ENCODE measurements at regions not wholly inside any gene's neighbourhood (a gene's known extent, or its start where the extent isn't known, plus 50 kb on each side); places are given as distances from the start of the nearest gene placed in this dataset.

DNA sequence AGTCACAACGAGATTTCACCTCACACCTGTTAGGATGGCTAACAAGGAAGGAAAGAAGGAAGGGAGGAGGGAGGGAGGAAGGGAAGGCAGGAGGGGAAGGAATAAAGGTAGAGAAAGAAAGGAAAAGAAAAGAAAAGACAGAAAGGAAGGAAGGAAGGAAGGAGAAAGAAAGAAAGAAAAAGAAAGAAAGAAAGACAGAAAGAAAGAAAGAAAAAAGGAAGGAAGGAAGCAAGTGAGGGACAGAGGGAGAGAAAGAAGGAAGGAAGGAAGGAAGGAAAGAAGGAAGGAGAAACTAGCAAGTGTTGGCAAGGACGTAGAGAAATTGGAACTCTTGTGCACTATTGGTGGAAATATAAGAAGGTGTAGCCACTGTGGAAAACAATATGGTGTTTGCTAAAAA, 52.2 kb downstream of the CCDC185 start:
- ATAC-seq (no peak), DNase-seq (ENCODE audit: missing footprints) (no peak)
- intact Hi-C loops (cut with DNase I) = no loop called here

DNA sequence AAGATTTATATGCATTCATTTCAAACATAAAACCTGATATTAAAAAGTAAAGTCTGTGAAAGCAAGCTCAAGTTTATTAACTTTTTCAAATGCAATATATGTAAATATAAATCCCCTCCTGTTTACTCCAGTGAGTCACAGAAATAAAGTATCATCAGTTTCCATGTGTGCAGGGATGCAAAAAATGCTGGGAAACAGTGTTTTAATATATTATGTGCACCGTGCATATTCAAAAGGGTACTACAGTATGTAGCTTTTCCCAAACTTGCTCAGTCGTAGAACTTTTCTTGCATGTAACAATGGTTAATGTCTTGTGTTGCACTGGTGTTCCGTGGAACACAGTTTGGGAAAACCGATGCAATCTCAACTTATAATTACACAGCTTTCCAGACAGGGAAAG, 60.7 kb downstream of the CCDC185 start:
- DNase-seq (ENCODE audit: missing footprints) = no peak
- intact Hi-C loops (cut with DNase I) = no loop called here
- no peak for ATAC-seq

DNA sequence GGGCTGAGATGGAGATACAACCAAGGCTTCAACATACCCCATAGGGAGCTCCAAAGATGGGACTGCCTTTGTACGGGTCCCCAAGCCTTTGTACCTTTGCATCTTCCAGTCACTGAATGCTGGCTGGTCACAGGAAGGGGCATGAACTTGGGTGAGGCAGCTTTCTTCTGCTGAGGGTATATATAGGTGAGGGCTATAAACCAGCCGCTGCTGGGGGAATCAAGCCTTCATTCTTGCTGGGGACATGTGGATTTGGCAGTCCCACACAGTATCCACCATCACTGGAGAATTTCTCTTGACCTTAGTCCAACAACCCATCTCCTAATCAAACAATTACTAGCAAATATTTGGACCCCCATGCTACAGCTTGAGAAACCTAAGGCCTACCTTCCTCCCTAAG, 61.7 kb downstream of the CCDC185 start:
- intact Hi-C loops (cut with DNase I) = no loop called here
- DNase-seq (ENCODE audit: missing footprints) (no peak), ATAC-seq (no peak)

DNA sequence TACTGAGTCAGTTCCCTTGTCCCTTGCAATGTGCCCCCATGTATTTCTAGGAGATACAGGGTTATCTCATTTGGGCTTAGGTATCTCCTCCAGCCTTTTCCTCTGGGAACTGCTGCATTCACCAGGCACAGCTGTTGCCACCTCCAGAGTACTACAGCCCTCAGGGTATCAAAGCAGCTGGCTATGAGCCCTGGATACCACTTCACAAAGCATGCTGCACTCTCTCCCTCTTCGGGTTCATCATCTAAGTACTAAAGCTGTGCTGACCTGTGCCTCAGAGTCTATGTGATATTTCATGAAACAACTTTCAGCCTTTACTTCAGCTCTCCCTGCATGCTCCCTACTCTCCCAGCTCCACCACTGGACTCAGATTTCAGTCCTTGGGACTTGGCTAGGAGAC, 62.3 kb downstream of the CCDC185 start:
- ATAC-seq = peak; percentile 62
- intact Hi-C loops (cut with DNase I) = no loop called here
- DNase-seq (ENCODE audit: missing footprints) = no peak

DNA sequence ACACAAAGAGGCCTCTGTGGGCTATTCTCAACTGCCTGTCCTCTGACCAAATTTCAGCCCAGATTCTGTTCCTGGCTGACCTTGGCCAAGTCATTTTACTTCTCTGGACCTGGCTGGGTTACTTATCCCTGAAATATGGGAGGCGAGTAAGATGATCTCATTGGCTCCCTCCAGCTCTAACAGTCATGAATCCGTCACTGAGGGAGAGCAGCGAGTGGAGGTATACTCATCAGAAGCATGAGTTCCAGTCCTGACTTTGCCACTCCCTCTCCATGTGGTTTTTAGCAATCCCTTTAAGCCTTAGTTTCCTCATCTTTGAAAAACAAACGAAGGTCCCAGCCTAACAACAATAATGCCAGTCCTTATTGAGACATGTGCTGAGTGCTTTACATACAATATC, 63.5 kb downstream of the CCDC185 start:
- no peak for ATAC-seq
- intact Hi-C loops (cut with DNase I) = no loop called here

DNA sequence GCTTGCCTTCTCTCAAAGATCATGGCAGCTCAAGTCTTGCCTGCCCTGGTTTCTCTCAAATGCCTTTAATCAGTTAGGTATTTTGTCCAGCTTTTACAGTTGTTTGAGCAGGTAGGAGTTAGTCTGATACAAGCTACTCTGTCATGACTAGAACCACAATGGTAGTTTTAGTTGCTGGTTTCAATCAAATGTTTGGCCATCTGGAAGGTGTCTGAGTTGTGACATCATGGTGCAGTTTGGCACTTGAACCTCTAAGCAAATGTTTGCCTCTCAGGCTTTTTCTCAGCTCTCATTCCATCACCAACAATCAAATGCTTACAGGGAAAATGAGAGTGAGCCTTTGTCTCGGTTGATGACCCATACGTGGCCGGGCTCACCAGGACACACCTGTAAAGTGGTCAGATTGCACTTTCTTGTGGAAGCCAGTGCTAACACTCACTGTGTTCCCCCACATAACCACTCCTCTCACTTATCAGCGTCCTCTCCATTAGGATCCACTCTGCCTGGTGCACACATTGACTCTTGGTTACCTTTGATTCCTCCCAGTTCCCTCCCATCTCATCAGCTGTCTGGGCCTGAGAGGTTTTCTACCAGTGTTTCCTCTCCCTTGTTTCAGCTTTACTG, 67.5 kb downstream of the CCDC185 start:
- DNase-seq (ENCODE audit: missing footprints) (no peak), ATAC-seq (no peak)
- intact Hi-C loops (cut with DNase I) = no loop called here

More for the DNA sequence above, 63.5 kb downstream of the CCDC185 start:
- no peak for DNase-seq (ENCODE audit: missing footprints)

DNA sequence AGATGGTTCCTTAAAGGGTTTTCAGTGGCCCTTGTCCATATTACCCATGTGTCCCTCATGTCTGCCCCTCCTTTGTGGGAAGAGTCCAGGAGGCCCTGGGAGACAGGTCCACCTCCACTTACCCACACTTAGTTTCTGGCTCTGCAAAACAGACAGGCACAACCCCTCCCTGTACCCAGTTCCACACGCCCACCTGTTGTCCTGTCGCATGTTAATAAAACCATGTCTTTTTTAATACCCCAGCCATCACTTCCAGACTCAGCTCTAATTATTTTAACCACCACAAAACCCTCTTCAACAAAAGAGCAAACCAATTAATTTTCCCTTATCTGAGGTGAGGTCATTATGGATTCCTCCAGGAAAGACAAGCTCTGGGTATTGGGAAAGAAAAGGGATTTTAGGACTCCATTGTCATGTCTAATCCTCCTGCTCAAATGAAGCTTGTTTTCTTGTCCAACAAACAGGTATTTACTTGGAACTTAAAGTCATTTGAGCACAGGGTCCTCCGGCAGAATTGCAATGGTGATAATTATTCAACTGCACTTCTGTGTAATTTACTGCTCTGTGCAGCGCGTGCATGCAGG, 68.9 kb downstream of the CCDC185 start:
- no peak for ATAC-seq
- no peak for DNase-seq (ENCODE audit: missing footprints)
- intact Hi-C loops (cut with DNase I) = no loop called here

DNA sequence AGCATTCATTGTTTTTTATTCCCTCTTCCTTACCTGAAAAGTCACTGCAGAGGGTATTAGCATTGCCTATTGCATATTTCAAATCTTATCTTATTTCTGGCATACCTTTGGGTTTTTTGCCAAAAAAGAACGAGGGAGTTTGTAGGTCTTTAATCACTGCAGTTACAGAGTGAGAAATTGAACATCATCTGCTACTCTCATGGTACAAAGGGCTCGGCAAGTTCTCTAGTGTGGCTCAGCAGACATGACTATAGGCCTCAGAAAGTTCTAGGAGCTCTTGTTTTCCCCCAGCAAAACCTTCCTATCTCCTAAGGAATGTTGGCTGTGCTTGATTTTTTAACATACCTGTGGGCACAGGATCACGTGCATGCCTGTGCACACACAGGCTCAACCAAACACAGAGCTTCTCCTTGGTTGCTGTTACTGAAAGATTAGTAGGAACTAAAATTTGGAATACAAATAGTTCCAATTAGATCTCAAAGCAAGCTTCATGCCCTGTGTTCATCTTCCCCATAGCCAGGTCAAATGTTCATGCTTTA, 69.7 kb downstream of the CCDC185 start:
- ATAC-seq = no peak
- intact Hi-C loops (cut with DNase I) = no loop called here

DNA sequence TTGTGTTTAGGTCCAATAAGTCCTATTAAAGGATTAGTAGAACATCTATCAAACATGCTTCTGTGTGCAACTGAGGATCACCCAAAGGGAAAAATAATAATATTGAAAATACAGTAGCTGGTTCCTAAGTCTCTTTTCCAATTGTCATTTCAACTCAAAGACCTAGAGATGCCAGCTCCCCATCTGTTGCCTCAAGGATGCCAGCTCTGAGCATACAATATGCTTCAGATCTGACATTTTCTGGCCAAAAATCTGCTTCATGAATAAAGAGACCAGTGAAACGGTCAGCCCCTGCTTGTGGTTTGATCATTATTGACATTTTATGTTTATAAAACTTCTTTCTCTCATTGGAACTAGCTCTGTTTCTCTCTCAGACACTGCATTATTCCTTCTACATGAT, 72.9 kb downstream of the CCDC185 start:
- intact Hi-C loops (cut with DNase I) = no loop called here
- DNase-seq (ENCODE audit: missing footprints) = no peak
- ATAC-seq = no peak

More for the DNA sequence above, 69.7 kb downstream of the CCDC185 start:
- no peak for DNase-seq (ENCODE audit: missing footprints)

DNA sequence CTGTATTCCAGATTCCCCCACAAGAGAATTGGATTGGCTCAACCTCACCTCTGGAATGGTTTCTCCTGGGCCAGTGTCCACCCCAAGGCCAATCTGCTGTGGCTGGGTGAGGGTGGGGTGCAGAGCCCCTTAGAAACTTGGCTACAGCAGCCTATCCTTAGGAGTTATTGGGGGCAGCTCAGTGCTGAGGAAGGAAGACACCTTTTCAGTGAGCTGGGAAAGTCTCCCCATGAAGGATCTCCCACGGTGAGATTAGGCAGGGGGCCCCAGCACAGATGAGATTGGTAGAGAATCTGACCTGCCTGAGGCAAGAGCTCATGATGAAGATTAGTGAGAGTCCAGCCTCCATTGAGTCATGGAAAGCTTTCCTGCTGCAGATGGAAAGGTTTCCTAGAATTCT, 78.4 kb downstream of the CCDC185 start:
- no peak for ATAC-seq
- intact Hi-C loops (cut with DNase I) = no loop called here

DNA sequence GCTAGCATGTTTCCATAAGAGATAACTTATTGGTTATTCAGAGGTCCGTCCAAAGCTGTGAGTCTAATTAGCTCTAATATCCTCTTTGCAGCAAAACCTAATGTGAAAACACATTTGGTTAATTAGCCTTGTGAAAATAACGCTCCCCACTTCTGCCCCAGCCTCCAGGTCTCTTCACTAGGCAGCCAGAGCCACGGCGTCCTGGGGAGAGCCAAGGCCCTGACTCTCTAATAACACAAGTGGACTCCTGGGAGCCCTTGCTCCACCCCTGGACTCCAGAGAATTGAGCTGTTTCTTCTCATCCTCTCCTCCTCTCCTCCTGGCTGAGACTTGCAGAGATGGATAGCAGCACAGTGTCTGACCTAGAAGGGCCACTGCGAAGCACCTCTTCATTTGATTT, 78.8 kb downstream of the CCDC185 start:
- DNase-seq (ENCODE audit: missing footprints) = no peak
- intact Hi-C loops (cut with DNase I) = no loop called here
- no peak for ATAC-seq

More for the DNA sequence above, 78.4 kb downstream of the CCDC185 start:
- no peak for DNase-seq (ENCODE audit: missing footprints)

DNA sequence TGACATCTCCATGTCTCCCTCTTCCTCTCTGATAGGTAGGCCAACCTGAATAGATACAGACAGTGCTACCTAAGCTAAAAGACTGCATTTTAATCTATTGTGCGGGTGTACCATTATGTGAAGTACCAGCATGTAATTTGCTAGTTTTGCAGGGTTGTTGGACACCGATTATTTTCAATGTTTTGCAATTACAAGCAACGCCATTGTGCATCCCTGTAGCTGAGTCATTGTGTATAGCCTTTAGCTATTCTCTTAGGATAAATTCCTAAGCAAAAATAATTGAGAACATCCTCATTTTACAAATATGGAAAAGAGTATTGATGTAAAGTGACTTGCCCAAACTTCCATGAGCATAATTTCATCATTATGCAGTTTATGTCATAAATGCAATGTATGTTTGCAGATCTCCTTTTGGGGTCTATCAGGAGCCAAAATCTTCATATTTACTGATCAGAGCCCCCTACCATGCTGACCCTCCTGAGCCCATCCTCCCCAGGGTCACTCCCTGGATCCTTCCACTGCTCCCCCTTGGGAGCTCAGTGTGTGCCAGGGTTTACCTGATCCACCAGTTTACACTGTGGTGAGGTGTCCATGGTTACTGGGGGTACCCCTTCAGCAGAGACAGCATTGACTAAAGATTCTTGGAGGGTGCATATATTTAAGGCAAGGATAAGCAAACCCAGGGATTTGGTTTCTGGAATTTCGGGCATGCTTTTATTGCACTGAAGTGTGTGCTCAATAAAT, 80.6 kb downstream of the CCDC185 start:
- ATAC-seq (no peak), DNase-seq (ENCODE audit: missing footprints) (no peak)
- intact Hi-C loops (cut with DNase I) = no loop called here

DNA sequence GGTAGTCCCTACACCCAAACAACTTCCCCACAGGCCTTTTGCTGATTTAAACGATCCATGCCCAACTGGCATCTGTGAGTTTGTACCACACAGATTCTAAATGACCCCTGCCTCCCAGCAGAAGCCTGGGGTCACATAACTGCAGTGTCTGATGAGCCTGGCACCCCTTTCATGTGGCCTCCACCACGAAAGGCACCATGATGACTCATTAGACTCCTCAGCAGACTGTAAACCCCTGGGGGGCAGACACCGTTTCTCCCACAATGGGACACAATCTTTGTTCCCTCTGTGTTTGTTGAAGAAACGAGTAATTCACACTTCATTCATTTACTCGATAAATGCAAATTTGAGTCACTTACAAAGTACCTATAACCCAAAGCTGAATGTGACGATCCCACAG, 81.6 kb downstream of the CCDC185 start:
- ATAC-seq = no peak
- intact Hi-C loops (cut with DNase I) = no loop called here
- DNase-seq (ENCODE audit: missing footprints) = no peak

DNA sequence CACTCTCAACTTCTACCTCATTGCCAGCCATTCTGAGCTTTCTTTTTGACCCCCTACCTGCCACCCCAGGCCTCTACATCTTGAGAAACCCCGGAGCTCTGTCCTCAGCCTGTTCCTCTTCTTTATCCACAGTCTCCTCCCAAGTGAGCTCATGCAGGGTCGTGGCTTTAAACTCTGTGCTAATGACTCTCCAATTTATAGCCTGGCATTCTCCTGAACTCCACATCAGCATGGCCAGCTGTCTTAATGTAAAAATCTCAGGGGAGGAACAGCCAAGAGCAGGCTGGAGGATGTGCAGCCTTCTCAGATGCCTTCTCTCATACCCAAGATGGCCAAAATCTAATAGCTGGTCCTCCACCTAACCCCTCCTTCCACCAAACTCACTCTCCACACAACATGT, 84.2 kb downstream of the CCDC185 start:
- no peak for ATAC-seq
- intact Hi-C loops (cut with DNase I) = no loop called here

DNA sequence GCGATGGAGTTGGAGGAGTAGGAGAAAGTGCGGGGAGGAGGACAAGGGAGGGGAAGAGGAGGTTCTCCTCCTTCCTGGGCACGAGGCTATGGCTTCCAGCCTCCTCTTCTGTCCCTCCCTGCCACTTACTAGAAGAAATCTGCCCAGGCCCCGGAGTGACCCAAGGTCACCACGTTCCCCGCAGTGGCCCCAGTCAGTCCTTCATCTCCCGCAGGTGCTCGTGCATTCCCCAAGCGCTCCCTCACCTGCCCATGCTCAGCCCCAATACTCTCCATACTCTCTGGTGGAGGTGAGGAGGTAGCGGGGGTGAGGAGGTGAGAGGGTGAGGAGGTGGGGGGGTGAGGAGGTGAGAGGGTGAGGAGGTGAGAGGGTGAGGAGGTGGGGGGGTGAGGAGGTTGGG, 85.4 kb downstream of the CCDC185 start:
- intact Hi-C loops (cut with DNase I) = no loop called here
- ATAC-seq (no peak), DNase-seq (ENCODE audit: missing footprints) (no peak)

More for the DNA sequence above, 84.2 kb downstream of the CCDC185 start:
- DNase-seq (ENCODE audit: missing footprints) = no peak

DNA sequence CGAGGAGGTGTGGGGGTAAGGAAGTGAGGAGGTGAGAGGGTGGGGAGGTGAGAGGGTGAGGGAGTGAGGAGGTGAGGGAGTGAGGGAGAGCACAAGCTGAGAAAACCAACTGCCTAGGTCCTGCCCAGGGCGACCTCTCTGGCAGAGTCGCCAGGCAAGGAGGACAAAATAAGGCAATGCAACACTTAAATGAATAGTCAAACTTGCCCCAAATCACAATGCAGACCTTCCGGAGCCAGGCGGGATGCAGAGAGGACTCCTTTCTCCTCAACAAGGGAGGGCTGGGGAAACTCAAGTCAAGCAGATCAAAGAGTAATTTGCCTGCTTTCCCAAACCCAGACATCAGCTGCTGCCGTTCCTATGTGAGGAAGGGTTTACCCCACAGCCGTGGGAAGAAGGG, 86.0 kb downstream of the CCDC185 start:
- no peak for ATAC-seq
- DNase-seq (ENCODE audit: missing footprints) = no peak
- intact Hi-C loops (cut with DNase I) = no loop called here

DNA sequence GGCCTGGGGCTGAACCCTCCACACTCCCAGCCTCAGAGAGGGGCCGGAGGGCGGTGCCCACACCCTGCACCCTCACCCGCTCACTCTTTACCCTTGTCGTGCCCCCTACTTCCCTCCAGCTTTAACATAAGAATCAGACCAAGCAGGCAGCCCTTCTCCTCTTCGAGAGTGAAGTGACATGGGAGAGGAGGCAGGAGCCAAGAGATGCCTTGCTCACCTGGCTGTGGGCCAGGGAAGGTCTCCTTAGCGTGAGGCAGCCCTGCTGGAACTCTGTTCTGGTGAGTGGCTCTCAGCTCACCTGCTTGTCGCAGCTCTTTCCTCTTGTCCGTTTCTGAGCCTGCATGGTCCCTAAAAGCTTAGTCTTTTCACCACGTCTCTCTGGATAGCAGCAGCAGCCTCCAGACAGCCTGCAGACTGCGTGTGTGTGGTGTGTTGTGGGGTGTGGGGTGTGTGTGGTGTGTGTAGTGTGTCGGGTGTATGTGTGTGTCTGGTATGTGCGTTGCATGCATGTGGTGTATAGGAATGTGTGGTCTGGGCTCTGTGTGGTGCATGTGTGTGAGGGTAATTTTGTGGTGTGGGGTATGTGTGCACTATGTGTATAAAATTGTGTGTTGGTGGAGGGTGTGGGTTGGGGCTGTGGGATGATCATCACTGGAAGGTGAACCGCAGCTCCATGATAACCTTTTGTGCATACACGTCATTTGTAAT, 86.7 kb downstream of the CCDC185 start:
- DNase-seq (ENCODE audit: missing footprints) (no peak), ATAC-seq (no peak)
- intact Hi-C loops (cut with DNase I) = no loop called here

DNA sequence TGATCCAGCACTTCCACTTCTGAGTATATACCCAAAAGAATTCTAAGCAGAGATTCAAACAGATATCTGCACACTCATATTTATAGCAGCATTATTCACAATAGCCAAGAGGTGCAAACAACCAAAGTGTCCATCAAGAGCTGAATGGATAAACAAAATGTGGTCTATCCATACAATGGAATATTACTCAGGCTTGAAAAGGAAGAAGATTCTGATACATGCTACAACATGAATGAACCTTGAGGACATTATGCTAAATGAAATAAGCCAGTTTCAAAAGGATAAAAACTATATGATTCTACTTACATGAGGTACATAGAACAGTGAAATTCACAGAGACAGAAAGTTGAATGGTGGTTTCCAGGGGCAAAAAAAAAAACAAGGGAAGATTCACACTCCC, 88.9 kb downstream of the CCDC185 start:
- no peak for DNase-seq (ENCODE audit: missing footprints)
- intact Hi-C loops (cut with DNase I) = no loop called here
- no peak for ATAC-seq

DNA sequence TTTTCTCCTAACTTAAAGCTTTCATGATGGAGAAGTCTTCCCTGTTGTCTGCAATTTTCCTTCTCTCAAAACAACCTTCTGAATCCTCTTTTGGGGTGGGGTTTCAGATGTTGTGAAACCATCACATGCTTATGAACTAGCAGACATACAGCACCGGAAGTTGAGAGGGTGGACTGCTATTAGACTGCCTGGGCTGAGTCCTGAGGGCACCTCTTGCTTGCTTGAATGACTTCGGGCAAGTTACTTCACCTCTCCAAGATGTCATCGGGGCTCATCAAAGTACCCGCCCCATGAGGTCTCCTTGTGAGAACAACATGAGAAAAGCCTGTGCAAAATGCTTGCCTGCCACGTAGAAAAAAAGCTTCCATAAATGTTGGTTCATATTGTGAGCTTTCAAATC, 89.6 kb downstream of the CCDC185 start:
- no peak for ATAC-seq
- intact Hi-C loops (cut with DNase I) = no loop called here
- no peak for DNase-seq (ENCODE audit: missing footprints)

DNA sequence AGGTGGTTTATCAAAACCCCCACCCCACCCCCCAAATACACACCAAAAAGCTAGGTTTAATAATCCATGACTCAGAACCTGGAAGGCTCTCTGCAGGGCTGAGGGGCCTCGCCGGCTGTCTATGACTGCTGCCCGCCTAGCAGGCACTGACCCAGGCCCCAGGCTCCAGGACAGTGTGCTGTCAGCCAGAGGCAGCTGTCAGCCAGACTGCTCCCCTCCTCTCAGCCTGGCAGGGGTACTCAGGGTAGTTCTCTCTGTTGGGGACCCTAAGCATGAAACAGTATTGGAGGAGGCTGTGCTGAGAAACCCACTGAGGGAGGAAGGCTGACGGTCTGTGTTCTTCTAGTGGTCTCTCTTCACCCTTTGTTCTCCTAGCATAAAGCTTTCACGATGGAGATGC, 90.3 kb downstream of the CCDC185 start:
- ATAC-seq (no peak), DNase-seq (ENCODE audit: missing footprints) (no peak)
- intact Hi-C loops (cut with DNase I) = no loop called here

All from Right ventricle myocardium inferior (tissue), 1 donor.